ENCODE measurements at regions not wholly inside any gene's neighbourhood (a gene's known extent, or its start where the extent isn't known, plus 50 kb on each side); places are given as distances from the start of the nearest gene placed in this dataset.

- TF ChIP-seq CTCF (IDR thresholded peaks at IDR 0.05; ENCODE audit: insufficient read depth, low read depth, low read length, missing control alignments): no peak
- H3K4me3 ChIP-seq (ENCODE audit: low read length): no peak overlapping the region
- DNase-seq (ENCODE audit: low read depth): no peak
Measured at GRCh38 chr14:101033006-101033405, 129.5 kb upstream of the RTL1 start.

GRCh38 chr14:101033446-101034165, 130.1 kb upstream of the RTL1 start:
- no peak for DNase-seq (ENCODE audit: low read depth)
- no peak overlapping the region for H3K4me3 ChIP-seq (ENCODE audit: low read length)
- TF ChIP-seq CTCF (IDR thresholded peaks at IDR 0.05; ENCODE audit: insufficient read depth, low read depth, low read length, missing control alignments): no peak

- no peak for TF ChIP-seq CTCF (IDR thresholded peaks at IDR 0.05; ENCODE audit: insufficient read depth, low read depth, low read length, missing control alignments)
- H3K4me3 ChIP-seq (ENCODE audit: low read length): no peak overlapping the region
- no peak for DNase-seq (ENCODE audit: low read depth)
Measured at GRCh38 chr14:101034986-101035385, 131.5 kb upstream of the RTL1 start.

- H3K4me3 ChIP-seq (ENCODE audit: low read length): no peak overlapping the region
- TF ChIP-seq CTCF (IDR thresholded peaks at IDR 0.05; ENCODE audit: insufficient read depth, low read depth, low read length, missing control alignments): no peak
- no peak for DNase-seq (ENCODE audit: low read depth)
Measured at GRCh38 chr14:101035466-101036225, 132.1 kb upstream of the RTL1 start.

GRCh38 chr14:101037021-101037817, 133.7 kb upstream of the RTL1 start:
- no peak for DNase-seq (ENCODE audit: low read depth)
- no peak for TF ChIP-seq CTCF (IDR thresholded peaks at IDR 0.05; ENCODE audit: insufficient read depth, low read depth, low read length, missing control alignments)
- H3K4me3 ChIP-seq (ENCODE audit: low read length): no peak overlapping the region

GRCh38 chr14:101039031-101039754, 135.7 kb upstream of the RTL1 start:
- no peak for TF ChIP-seq CTCF (IDR thresholded peaks at IDR 0.05; ENCODE audit: insufficient read depth, low read depth, low read length, missing control alignments)
- H3K4me3 ChIP-seq (ENCODE audit: low read length): no peak overlapping the region
- DNase-seq (ENCODE audit: low read depth): no peak

Data from epithelial cell of esophagus (primary cell).